VCaP (cell line): ENCODE measurements at regions not wholly inside any gene's neighbourhood (a gene's known extent, or its start where the extent isn't known, plus 50 kb on each side); places are given as distances from the start of the nearest gene placed in this dataset.

Experiments
- H3K27ac ChIP-seq: fragments of 450-650 bp; 2 replicates; pipeline ENCODE4 v1.5.1; 2017
- CTCF ChIP-seq: fragments of 450-650 bp; conservative IDR thresholded peaks from 2 replicates; pipeline ENCODE4 v1.5.1; 2017; ENCODE audit warnings: mild to moderate bottlenecking, moderate library complexity

GRCh38 chr9:124183772-124184171, 74.0 kb upstream of the NEK6 start:
- no peak overlapping the region for H3K27ac ChIP-seq

GRCh38 chr9:124185413-124185812, 72.3 kb upstream of the NEK6 start:
- no peak for TF ChIP-seq CTCF

More at GRCh38 chr9:124183772-124184171, 74.0 kb upstream of the NEK6 start:
- no peak for TF ChIP-seq CTCF

GRCh38 chr9:124187311-124187710, 70.4 kb upstream of the NEK6 start:
- H3K27ac ChIP-seq = no peak overlapping the region
- TF ChIP-seq CTCF = no peak

More at GRCh38 chr9:124185413-124185812, 72.3 kb upstream of the NEK6 start:
- H3K27ac ChIP-seq = no peak overlapping the region

- no peak overlapping the region for H3K27ac ChIP-seq
- no peak for TF ChIP-seq CTCF
Measured at GRCh38 chr9:124188331-124189110, 69.2 kb upstream of the NEK6 start.

- no peak overlapping the region for H3K27ac ChIP-seq
- TF ChIP-seq CTCF = no peak
Measured at GRCh38 chr9:124190761-124191160, 67.0 kb upstream of the NEK6 start.

GRCh38 chr9:124191691-124192395, 65.9 kb upstream of the NEK6 start:
- no peak for TF ChIP-seq CTCF

GRCh38 chr9:124196814-124197176, 61.0 kb upstream of the NEK6 start:
- H3K27ac ChIP-seq = no peak overlapping the region
- no peak for TF ChIP-seq CTCF

More at GRCh38 chr9:124191691-124192395, 65.9 kb upstream of the NEK6 start:
- H3K27ac ChIP-seq = no peak overlapping the region
